ENCODE measurements at regions not wholly inside any gene's neighbourhood (a gene's known extent, or its start where the extent isn't known, plus 50 kb on each side); places are given as distances from the start of the nearest gene placed in this dataset.
A peak's percentile ranks its signal among the peaks of the same experiment; 100 is the strongest.
"Not testable (repeated sequence)": the region's sequence is repeated elsewhere in the genome, so short reads cannot be mapped to it uniquely, and the experiment has no call there.

GRCh38 chr3:168779970-168780645, 684.4 kb upstream of the GOLIM4 start:
- not testable (repeated sequence) for DNase-seq (ENCODE audit: low read depth)

DNA sequence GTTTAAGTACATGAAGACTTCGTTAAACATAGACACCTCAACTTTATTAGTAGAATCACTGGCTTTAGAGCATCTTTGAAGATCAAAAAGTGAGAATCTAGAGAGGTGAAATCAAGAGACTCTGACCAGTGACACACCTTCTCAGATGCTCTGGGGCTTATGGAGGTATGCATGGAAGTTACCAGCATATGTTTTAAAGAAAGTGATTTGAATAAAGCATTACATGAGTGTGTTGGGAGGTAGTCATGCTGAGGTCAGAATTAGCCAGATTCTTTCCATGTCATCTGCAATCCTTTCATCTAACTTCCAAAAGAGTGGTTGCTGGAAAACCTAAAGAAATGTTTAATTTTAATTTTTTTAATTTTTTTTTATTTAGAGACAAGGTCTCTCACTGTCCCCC, 658.0 kb upstream of the GOLIM4 start:
- DNase-seq (ENCODE audit: low read depth): no peak

GRCh38 chr3:168752339-168752738, 656.6 kb upstream of the GOLIM4 start:
- no peak for DNase-seq (ENCODE audit: low read depth)

- no peak for DNase-seq (ENCODE audit: low read depth)
Measured at GRCh38 chr3:168747697-168748096, 652.0 kb upstream of the GOLIM4 start.

DNA sequence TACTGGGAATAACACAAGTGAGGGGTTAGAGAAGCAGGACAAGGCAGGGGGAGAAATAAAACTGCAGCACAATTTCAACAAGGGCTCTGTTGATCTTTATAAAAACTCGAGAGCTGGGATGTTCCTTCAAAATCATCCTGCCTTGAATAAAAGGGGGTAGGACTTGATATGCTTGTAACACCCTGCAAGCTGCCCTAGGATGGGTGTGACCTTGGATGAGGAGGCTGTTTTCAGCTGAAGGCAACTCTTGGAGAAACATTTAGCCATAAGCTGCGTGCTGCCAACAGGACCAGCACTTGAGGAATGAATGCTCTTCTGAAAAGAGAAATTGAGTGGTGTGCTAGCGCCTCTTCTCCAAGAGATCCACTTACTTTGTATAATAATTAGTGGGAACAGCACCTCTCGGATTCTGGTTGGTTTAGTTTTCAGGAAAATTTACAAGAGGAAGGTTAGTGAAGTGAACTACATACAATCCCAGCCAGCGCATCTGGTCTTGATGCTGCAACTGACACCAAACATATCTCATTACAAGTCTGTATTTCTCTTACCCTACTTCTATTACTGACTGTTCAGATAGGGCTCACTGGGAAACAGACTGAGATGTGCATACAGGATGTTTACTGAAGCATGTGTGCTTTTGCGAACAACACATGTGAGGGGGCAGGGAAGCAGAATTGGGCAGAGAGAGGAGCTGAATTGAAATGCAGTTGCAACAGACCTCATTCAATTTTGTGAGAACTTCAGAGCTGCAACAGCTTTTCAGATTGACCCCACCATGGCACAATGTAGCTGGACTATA, 643.0 kb upstream of the GOLIM4 start:
- DNase-seq (ENCODE audit: low read depth): no peak

DNA sequence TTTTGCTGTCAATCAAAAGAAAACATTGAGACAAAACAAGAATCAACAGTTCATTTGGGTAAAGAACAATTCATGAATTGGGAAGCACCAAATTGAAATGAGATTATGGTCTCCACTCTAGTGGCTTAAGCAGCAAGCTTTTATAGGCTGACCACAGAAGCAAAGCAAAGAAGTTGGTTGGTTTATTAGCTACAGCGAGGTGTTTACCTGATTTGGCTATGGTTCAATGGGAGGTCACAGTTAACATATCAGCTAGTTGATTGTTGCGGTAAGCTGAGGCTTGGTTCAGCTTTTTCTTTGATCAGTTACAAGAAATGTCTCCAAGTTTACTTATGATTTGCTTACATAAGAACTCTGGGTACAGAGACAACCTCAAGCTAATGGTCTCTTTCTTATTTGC, 640.5 kb upstream of the GOLIM4 start:
- DNase-seq (ENCODE audit: low read depth): no peak

GRCh38 chr3:168730073-168730472, 634.3 kb upstream of the GOLIM4 start:
- DNase-seq (ENCODE audit: low read depth): no peak

DNA sequence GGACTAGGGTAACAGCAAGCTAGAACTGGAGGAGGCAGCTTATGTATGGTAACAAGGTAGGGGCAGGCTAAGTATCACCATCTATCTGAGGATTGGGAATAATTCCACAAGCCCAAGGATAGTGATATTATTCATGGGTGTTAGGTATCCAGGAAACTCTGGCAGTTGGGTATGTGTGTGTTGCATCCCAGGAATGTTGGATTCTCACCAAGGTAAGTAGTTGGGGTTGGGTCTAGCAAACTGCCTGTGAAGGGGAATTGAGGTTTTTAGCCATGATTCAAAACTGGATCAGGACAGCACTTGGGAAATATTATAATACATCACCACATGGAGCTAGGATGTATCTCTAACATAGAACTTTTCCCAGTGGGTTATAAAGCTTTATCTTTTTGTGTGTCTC, 626.4 kb upstream of the GOLIM4 start:
- peak; percentile 23 for DNase-seq (ENCODE audit: low read depth)

- DNase-seq (ENCODE audit: low read depth): no peak
Measured at GRCh38 chr3:168714609-168715240, 619.0 kb upstream of the GOLIM4 start.

DNA sequence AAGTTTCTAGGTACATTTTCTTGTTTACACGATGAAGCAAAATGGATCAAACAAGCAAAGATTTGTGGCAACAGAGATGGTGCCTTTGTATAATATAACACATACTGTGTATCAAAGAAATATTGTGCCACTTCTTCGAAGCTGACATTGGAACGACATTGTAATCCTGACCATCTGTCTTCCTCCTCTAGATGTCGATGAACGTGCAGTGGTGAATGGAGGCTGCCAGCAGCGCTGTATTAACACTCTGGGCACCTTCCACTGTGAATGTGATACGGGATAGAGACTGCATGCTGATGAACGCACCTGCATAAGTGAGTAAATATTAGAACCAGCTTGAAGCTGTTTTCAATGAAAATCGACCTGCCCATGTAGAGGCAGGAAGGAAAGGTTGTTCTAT, 613.3 kb upstream of the GOLIM4 start:
- DNase-seq (ENCODE audit: low read depth): no peak

DNA sequence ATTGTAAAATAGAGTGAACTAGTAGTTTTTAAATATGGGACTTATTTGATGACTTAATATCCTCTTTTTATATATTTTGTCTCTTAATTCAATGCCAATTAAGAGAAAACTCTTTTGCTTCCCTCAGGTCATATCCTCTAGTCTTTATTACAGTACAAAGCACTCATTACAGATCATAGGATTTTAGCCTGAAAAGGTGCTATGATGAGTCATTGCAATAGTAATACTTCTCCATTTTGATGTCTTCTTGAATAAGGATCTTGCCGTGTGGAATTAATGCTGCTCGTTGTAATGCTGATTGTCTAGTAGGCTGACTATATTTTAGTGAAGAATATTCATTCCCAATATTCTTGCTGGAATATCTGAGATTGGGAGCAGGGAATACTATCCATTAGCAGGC, 612.2 kb upstream of the GOLIM4 start:
- DNase-seq (ENCODE audit: low read depth): no peak

DNA sequence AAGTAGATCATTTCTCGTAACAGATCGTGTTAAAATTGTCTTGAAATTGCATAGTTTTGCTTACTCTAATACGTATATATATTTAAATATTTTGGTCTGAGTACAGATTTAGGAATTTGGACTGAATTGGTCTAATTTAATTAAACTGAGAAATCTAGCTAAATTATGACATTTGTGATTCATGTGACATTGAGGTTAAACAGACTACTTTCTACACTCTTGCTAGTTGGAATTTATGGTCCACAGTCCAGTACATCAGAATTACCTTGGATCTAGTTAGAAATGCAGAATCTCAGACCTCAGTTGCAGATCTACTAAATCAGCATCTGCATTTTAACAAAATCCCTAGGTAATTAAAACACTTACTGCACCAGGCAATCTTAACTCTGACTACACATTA, 609.7 kb upstream of the GOLIM4 start:
- no peak for DNase-seq (ENCODE audit: low read depth)

DNA sequence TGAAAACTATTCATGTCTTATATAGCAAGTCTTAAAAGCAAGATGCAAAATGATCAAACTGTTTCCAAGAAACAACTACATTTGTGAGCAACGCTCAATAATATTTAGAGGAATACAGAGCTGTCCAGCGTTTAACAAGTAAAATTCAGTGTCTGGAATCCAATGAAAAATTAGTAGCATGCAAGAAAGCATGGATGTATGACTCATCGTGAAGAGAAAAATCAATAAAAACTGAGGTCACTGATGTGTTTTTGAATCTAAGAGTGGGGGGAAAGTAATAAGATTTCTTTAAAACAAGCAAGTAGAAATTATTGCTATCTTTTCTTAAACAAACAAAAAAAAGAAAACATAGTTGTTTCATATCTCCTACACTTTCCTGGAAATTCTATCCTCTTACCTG, 600.3 kb upstream of the GOLIM4 start:
- no peak for DNase-seq (ENCODE audit: low read depth)

DNA sequence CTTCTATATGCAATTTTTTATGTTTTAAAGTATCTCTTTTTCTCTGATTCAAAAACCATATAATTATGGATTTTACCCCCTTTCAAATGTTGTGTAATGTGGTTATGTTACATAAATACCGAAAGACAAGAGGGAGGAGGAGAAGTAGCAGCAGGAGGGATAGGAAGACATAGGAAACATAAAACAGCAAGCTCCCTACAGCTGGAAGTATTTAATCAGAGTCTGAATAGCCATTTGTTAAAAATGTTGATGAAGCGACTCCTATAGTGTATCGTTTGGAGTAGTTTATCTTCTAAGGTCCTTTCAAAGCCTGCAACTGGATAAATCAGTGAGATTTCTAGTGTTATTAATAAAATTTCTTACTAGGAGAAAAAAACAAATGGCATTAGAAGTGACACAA, 598.1 kb upstream of the GOLIM4 start:
- no peak for DNase-seq (ENCODE audit: low read depth)

GRCh38 chr3:168688267-168688666, 592.5 kb upstream of the GOLIM4 start:
- DNase-seq (ENCODE audit: low read depth): no peak

DNA sequence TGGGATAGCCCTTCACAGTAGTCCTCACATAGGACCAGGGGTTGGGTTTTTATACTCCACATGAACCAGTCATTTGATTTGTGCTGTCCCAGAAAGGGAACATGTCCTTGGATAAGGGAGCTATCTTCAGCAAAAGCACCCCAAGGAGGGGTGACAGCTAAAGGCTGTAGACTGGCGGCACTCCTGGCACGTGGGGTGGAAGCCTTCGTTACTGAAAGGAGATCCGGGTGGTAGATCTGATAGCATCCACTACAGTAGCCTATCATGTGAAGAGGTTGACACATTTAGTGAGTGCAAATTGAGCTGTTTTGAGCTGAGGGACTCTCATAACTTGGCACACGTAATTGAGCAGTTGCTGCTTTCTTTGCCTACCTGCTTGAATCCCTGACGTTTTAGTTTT, 588.8 kb upstream of the GOLIM4 start:
- DNase-seq (ENCODE audit: low read depth): no peak

- no peak for DNase-seq (ENCODE audit: low read depth)
Measured at GRCh38 chr3:168678730-168679129, 583.0 kb upstream of the GOLIM4 start.

DNA sequence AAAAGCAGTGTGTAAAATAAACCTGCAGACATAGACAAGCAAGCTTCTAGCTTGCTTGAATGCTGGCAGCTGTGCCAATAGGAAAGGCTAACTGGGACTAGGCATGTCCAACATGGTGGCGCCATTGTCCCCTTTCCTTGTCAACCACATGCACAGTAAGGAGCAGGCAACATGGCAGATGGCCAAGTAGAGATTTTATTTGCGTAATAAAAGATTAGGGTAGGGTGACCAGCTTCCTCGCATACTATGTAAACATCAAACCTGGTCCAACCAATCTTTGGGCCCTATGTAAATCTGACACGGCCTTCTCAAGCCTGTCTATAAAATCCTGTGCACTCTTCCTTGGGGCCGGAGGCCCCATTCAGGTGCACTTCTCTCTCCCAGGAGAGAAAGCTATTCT, 575.4 kb upstream of the GOLIM4 start:
- DNase-seq (ENCODE audit: low read depth): no peak

GRCh38 chr3:168660879-168661657, 565.3 kb upstream of the GOLIM4 start:
- not testable (repeated sequence) for DNase-seq (ENCODE audit: low read depth)

DNA sequence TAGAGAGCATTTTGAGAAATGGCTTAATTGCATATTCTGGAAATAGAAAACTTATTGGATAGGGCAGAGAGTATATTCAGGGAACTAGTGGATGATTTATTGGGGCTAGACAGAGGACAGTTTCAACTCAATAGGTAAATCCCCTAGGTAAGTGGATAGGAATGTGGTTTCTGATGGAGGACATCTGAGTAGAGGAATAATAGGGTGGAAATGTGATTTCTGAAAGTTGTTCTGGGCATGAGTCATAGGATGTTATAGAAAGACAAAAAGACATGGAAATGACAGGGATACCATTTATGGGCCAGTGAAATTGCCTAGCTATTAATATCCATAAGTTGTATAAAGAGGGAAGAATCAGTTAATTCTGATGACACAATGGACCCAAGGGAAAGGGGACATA, 563.3 kb upstream of the GOLIM4 start:
- peak; percentile 4 for DNase-seq (ENCODE audit: low read depth)

- DNase-seq (ENCODE audit: low read depth): no peak
Measured at GRCh38 chr3:168655611-168656010, 559.9 kb upstream of the GOLIM4 start.

GRCh38 chr3:168654700-168655099, 559.0 kb upstream of the GOLIM4 start:
- DNase-seq (ENCODE audit: low read depth): no peak
